Transverse colon (tissue), 3 donors: ENCODE measurements at regions not wholly inside any gene's neighbourhood (a gene's known extent, or its start where the extent isn't known, plus 50 kb on each side); places are given as distances from the start of the nearest gene placed in this dataset.

ENCODE experiments used
- EP300 ChIP-seq: sonication (generic); formaldehyde crosslinking; IDR thresholded peaks from one replicate; pipeline ENCODE4 v1.6.1; 2017; ENCODE audit warnings: antibody characterized with exemption, low read depth
- POLR2A ChIP-seq: fragments of 450-650 bp; IDR thresholded peaks from one replicate; pipeline ENCODE4 v1.6.1; 2016; ENCODE audit warnings: antibody characterized with exemption, mild to moderate bottlenecking, moderate library complexity
- TF ChIP-seq, protein P1 (sequence below), 5 experiments: fragments of 200-600 bp in 3 of 5; fragments of 450-650 bp in 2 of 5; sonication (generic) in 3 of 5; IDR thresholded peaks; 1 replicate in 2 of 5; 2 replicates in 3 of 5; pipeline ENCODE4 v1.5.1; 2016 to 2017; ENCODE audit warnings: antibody characterized with exemption in 5 of 5, inconsistent platforms in 3 of 5, mild to moderate bottlenecking in 2 of 5, moderate library complexity in 1 of 5

DNA sequence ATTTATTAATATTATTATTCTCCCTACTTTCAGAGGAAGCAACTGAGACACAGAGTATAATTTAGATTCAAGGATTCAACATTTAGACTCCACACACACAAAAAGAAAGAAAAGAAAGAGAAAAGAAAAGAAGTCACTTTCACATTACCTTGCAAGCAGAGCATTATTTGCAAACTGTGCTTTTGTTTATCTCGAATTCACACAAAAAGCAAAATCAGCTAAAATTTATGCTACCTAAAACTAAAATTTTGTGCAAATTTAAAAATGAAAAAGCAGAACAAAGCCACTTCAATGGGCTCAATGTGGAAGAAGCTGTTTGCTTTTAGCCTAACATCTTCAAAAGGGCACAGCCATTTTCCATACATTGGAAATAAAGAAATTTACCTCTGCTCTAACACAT, 1282.7 kb upstream of the GYPC start:
- TF ChIP-seq, protein P1, sequence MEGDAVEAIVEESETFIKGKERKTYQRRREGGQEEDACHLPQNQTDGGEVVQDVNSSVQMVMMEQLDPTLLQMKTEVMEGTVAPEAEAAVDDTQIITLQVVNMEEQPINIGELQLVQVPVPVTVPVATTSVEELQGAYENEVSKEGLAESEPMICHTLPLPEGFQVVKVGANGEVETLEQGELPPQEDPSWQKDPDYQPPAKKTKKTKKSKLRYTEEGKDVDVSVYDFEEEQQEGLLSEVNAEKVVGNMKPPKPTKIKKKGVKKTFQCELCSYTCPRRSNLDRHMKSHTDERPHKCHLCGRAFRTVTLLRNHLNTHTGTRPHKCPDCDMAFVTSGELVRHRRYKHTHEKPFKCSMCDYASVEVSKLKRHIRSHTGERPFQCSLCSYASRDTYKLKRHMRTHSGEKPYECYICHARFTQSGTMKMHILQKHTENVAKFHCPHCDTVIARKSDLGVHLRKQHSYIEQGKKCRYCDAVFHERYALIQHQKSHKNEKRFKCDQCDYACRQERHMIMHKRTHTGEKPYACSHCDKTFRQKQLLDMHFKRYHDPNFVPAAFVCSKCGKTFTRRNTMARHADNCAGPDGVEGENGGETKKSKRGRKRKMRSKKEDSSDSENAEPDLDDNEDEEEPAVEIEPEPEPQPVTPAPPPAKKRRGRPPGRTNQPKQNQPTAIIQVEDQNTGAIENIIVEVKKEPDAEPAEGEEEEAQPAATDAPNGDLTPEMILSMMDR (IDR thresholded peaks at IDR 0.05), result no peak
- TF ChIP-seq POLR2A, result no peak
- no peak for TF ChIP-seq EP300
